ENCODE measurements at regions not wholly inside any gene's neighbourhood (a gene's known extent, or its start where the extent isn't known, plus 50 kb on each side); places are given as distances from the start of the nearest gene placed in this dataset.

DNA sequence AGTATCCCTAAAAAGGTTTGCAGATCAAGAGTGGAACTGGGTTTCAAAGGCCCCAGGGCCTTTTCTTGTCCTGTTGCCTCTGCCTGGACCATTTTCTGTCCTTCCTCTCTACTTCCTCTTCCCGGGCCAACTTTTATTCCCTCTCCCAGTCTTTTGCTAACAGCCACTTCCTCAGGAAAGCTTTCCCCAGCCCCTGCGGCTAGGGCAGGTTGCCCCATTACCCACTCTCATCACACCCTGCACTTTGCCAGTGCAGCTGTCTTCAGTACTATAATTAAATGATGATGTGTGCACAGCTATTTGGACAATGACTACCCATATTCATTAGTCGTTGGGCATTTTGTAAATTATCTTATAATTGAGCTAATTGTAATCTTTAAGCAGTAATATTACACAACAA lies 150.5 kb upstream of the THBS1 start:
- intact Hi-C loops (cut with micrococcal nuclease), result no loop called here

DNA sequence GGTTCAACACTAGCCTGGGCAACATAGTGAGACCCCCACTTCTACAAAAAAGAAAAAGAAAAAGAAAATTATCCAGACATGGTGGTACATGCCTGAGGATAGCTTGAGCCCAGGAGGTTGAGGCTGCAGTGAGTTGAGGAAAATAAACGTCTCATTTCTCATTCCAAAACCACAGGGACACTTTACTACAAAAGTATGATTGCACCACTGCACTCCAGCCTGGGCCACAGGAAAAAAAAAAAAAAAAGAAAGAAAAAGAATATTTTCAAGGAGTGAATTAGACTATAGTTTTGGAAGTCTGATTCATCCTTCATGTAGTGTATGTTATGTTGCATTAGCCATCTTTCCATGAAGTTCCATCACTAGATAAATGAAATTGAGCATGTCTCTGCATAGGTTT lies 149.5 kb upstream of the THBS1 start:
- ATAC-seq, result no peak

More for the DNA sequence above, 150.5 kb upstream of the THBS1 start:
- H3K4me3 Mint-ChIP-seq, result no peak overlapping the region
- ChIA-PET CTCF (no interaction called here), POLR2A (no interaction called here)
- H3K9me3 Mint-ChIP-seq, result peaks cover 0 to 4% (median 0%) of the 10 kb centered on the region in 11 donors
- Histone ChIP-seq H3K36me3 (ENCODE audit: control insufficient read depth in 2 of 3, insufficient read depth in 3 of 3, low read length in 3 of 3) (no peaks in the 10 kb centered on the region), H3K27me3 (ENCODE audit: control insufficient read depth in 2 of 2, insufficient read depth in 2 of 2, low read length in 2 of 2) (no peaks in the 10 kb centered on the region), H3K4me3 (ENCODE audit: low read length) (no peak overlapping the region), H3K4me1 (ENCODE audit: control insufficient read depth in 2 of 2, insufficient read depth in 2 of 2, low read length in 2 of 2) (peaks cover 14 to 15% of the 10 kb centered on the region in 2 donors), H3K27ac (ENCODE audit: low read depth, low read length) (no peak overlapping the region), H3K9me3 (ENCODE audit: control insufficient read depth in 2 of 3, low read length in 3 of 3) (no peaks in the 10 kb centered on the region)
- DNase-seq, result no peak
- peaks cover 0 to 2% (median 0%) of the 10 kb centered on the region in 5 donors for H3K36me3 Mint-ChIP-seq
- no peak overlapping the region for H3K27ac Mint-ChIP-seq
- no peak for ATAC-seq
- peaks cover 24 to 69% (median 57%) of the 10 kb centered on the region in 5 donors for H3K27me3 Mint-ChIP-seq
- H3K4me1 Mint-ChIP-seq, result peaks cover 21 to 37% (median 29%) of the 10 kb centered on the region in 7 donors

DNA sequence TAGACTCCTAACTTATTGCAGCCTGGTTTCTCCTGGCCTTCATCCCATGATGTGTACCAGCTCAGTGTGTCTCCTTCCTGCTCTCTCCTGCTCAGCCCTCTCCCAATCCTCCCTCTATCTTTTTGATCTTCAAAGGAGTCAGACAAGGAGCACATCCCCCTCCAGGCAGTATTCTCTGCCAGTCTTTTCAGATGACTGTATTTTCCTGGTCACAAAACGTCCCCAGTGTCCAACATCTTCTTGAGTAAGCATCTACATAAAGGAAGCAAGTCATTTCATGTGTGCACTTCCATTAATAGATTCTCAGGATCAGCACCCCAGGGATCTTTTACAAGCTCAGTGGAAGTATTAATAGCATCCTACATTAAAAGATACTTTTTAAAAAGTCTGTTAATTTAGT lies 148.9 kb upstream of the THBS1 start:
- POLR2A ChIA-PET, result no interaction called here
- H3K9me3 Mint-ChIP-seq, result no peaks in the 10 kb centered on the region
- DNase-seq, result no peak
- ATAC-seq, result no peak
- Histone ChIP-seq H3K4me1 (ENCODE audit: control insufficient read depth in 2 of 2, insufficient read depth in 2 of 2, low read length in 2 of 2) (peaks cover 8% of the 10 kb centered on the region in 2 donors), H3K27ac (ENCODE audit: low read depth, low read length) (no peak overlapping the region), H3K36me3 (ENCODE audit: control insufficient read depth in 2 of 3, insufficient read depth in 3 of 3, low read length in 3 of 3) (no peaks in the 10 kb centered on the region), H3K9me3 (ENCODE audit: control insufficient read depth in 2 of 3, low read length in 3 of 3) (no peaks in the 10 kb centered on the region), H3K27me3 (ENCODE audit: control insufficient read depth in 2 of 2, insufficient read depth in 2 of 2, low read length in 2 of 2) (no peaks in the 10 kb centered on the region), H3K4me3 (ENCODE audit: low read length) (no peak overlapping the region)
- no peak overlapping the region for H3K27ac Mint-ChIP-seq
- H3K27me3 Mint-ChIP-seq, result peaks cover 28 to 74% (median 64%) of the 10 kb centered on the region in 5 donors
- H3K4me3 Mint-ChIP-seq, result no peak overlapping the region
- CTCF ChIA-PET, result no interaction called here
- no peaks in the 10 kb centered on the region for H3K36me3 Mint-ChIP-seq
- H3K4me1 Mint-ChIP-seq, result peaks cover 14 to 30% (median 23%) of the 10 kb centered on the region in 7 donors
- intact Hi-C loops (cut with micrococcal nuclease), result no loop called here

More for the DNA sequence above, 149.5 kb upstream of the THBS1 start:
- Mint-ChIP-seq H3K36me3 (peaks cover 0 to 2% (median 0%) of the 10 kb centered on the region in 5 donors), H3K27ac (no peak overlapping the region), H3K4me1 (peaks cover 19 to 36% (median 29%) of the 10 kb centered on the region in 7 donors), H3K27me3 (peaks cover 28 to 74% (median 62%) of the 10 kb centered on the region in 5 donors), H3K9me3 (peaks cover 0 to 2% (median 0%) of the 10 kb centered on the region in 11 donors), H3K4me3 (no peak overlapping the region)
- Histone ChIP-seq H3K27me3 (ENCODE audit: control insufficient read depth in 2 of 2, insufficient read depth in 2 of 2, low read length in 2 of 2) (no peaks in the 10 kb centered on the region), H3K27ac (ENCODE audit: low read depth, low read length) (no peak overlapping the region), H3K36me3 (ENCODE audit: control insufficient read depth in 2 of 3, insufficient read depth in 3 of 3, low read length in 3 of 3) (no peaks in the 10 kb centered on the region), H3K4me3 (ENCODE audit: low read length) (no peak overlapping the region), H3K4me1 (ENCODE audit: control insufficient read depth in 2 of 2, insufficient read depth in 2 of 2, low read length in 2 of 2) (peaks cover 14 to 15% of the 10 kb centered on the region in 2 donors), H3K9me3 (ENCODE audit: control insufficient read depth in 2 of 3, low read length in 3 of 3) (no peaks in the 10 kb centered on the region)
- intact Hi-C loops (cut with micrococcal nuclease), result no loop called here
- POLR2A ChIA-PET, result no interaction called here
- no peak for DNase-seq
- CTCF ChIA-PET, result no interaction called here

DNA sequence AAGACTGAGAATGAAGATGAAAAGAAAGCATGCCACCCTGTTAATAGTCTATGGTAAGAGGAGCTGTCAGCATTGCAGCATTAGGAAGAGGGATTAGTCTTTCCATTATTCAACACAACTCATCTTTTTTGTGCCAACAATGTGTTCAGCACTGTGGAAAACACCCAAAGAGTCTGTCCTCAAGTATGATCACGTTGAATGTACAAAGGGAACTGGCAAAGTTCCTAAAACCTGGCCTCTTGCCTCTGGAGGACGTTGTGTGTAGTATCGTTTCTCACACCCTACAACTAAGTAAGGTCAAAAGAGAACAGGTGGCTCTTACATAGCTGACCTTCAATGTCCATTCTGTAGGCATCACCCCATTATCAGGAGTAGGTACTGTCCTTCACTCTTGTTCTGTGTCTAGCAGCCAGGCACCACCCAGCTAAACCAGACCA lies 147.9 kb upstream of the THBS1 start:
- no peaks in the 10 kb centered on the region for H3K27me3 ChIP-seq (ENCODE audit: control insufficient read depth in 2 of 2, insufficient read depth in 2 of 2, low read length in 2 of 2)
- Mint-ChIP-seq H3K27ac (no peak overlapping the region), H3K4me3 (no peak overlapping the region), H3K9me3 (no peaks in the 10 kb centered on the region), H3K4me1 (peaks cover 8 to 21% (median 14%) of the 10 kb centered on the region in 7 donors), H3K27me3 (peaks cover 28 to 79% (median 63%) of the 10 kb centered on the region in 5 donors), H3K36me3 (no peaks in the 10 kb centered on the region)
- intact Hi-C loops (cut with micrococcal nuclease), result no loop called here
- ChIA-PET CTCF (no interaction called here), POLR2A (no interaction called here)
- no peak for ATAC-seq
- no peaks in the 10 kb centered on the region for H3K9me3 ChIP-seq (ENCODE audit: control insufficient read depth in 2 of 3, low read length in 3 of 3)
- no peak overlapping the region for H3K4me3 ChIP-seq (ENCODE audit: low read length)
- no peaks in the 10 kb centered on the region for H3K36me3 ChIP-seq (ENCODE audit: control insufficient read depth in 2 of 3, insufficient read depth in 3 of 3, low read length in 3 of 3)
- no peak for DNase-seq
- peaks cover 0 to 1% of the 10 kb centered on the region in 2 donors for H3K4me1 ChIP-seq (ENCODE audit: control insufficient read depth in 2 of 2, insufficient read depth in 2 of 2, low read length in 2 of 2)
- H3K27ac ChIP-seq (ENCODE audit: low read depth, low read length), result no peak overlapping the region

DNA sequence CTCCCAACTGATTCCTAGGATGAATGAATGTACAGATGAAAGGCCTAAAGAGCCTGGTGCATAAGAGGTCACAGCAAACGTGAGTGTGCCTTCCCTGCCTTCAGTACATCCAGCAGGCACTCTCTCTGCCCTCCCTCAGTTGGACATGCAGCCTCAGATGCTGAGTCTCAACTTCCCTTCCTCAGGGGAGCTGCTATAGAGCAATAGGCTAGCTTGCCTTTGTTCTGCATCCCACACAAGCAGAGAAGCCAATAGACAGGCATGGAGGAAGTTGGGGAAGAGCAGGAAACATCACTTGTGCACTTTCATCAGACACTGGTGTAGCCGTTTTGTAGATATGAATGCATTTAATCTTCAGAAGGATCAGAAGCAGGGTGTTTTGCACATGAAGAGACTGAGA lies 147.5 kb upstream of the THBS1 start:
- Mint-ChIP-seq H3K36me3 (no peaks in the 10 kb centered on the region), H3K27ac (no peak overlapping the region), H3K4me3 (peak overlapping the region in 1 of 10 donors; percentile 9), H3K9me3 (no peaks in the 10 kb centered on the region), H3K27me3 (peaks cover 32 to 80% (median 60%) of the 10 kb centered on the region in 5 donors), H3K4me1 (peaks cover 4 to 16% (median 12%) of the 10 kb centered on the region in 7 donors)
- Histone ChIP-seq H3K4me1 (ENCODE audit: control insufficient read depth in 2 of 2, insufficient read depth in 2 of 2, low read length in 2 of 2) (no peaks in the 10 kb centered on the region), H3K9me3 (ENCODE audit: control insufficient read depth in 2 of 3, low read length in 3 of 3) (no peaks in the 10 kb centered on the region), H3K27ac (ENCODE audit: low read depth, low read length) (no peak overlapping the region), H3K36me3 (ENCODE audit: control insufficient read depth in 2 of 3, insufficient read depth in 3 of 3, low read length in 3 of 3) (no peaks in the 10 kb centered on the region), H3K4me3 (ENCODE audit: low read length) (no peak overlapping the region), H3K27me3 (ENCODE audit: control insufficient read depth in 2 of 2, insufficient read depth in 2 of 2, low read length in 2 of 2) (no peaks in the 10 kb centered on the region)
- intact Hi-C loops (cut with micrococcal nuclease), result no loop called here
- DNase-seq, result no peak
- peak; percentile 27 for ATAC-seq
- ChIA-PET POLR2A (no interaction called here), CTCF (no interaction called here)

DNA sequence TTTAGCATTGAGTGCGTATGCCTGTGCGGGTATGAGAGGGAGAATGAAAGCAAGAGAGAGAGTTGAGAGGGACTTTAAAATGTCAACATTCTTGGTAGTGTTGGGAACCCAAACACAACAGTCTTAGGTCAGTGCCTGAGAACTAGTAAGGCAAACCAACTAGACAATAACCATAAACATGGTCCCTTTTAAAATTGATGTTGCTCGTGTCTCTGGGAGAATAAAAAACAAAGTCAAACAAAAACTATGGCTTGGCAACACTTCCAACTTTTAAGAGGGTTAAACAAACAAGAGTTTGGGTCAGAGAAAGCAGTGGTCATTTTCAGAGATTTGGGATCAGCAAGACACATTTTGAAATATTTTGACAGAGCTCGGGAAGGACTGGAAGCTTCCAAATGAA lies 146.7 kb upstream of the THBS1 start:
- Mint-ChIP-seq H3K9me3 (no peaks in the 10 kb centered on the region), H3K27me3 (peaks cover 32 to 79% (median 60%) of the 10 kb centered on the region in 5 donors)

DNA sequence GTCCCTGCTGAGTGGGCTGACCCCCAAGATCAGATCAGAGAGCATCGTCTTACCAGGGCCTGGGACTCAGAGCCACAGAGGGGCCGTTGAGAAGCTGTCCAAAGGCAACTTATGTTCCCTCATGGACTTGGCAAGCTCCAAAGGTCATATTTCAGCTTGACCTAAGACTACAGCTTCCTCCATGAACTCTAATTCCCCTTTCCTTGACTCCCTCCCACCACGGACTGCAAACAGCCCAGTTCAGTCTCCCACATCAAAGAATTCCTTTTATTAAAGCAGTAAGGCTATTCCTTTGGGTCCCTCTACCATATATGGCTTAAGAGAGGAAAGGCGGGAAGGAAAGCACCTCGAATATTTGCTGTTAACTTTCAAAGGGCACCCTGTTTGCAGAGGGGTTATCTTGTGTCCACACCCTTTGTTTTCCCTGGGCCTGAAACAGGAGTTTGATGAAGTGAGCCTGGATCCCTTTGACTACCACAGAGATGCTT lies 146.1 kb upstream of the THBS1 start:
- DNase-seq (no peak), ATAC-seq (no peak)
- Histone ChIP-seq H3K9me3 (ENCODE audit: control insufficient read depth in 2 of 3, low read length in 3 of 3) (no peaks in the 10 kb centered on the region), H3K27me3 (ENCODE audit: control insufficient read depth in 2 of 2, insufficient read depth in 2 of 2, low read length in 2 of 2) (no peaks in the 10 kb centered on the region), H3K4me3 (ENCODE audit: low read length) (no peak overlapping the region), H3K4me1 (ENCODE audit: control insufficient read depth in 2 of 2, insufficient read depth in 2 of 2, low read length in 2 of 2) (no peaks in the 10 kb centered on the region), H3K36me3 (ENCODE audit: control insufficient read depth in 2 of 3, insufficient read depth in 3 of 3, low read length in 3 of 3) (no peaks in the 10 kb centered on the region), H3K27ac (ENCODE audit: low read depth, low read length) (no peak overlapping the region)
- Mint-ChIP-seq H3K27me3 (peaks cover 30 to 75% (median 59%) of the 10 kb centered on the region in 5 donors), H3K27ac (no peak overlapping the region), H3K4me1 (peaks cover 0 to 8% (median 6%) of the 10 kb centered on the region in 7 donors), H3K9me3 (no peaks in the 10 kb centered on the region), H3K36me3 (no peaks in the 10 kb centered on the region), H3K4me3 (no peak overlapping the region)
- ChIA-PET POLR2A (no interaction called here), CTCF (no interaction called here)
- intact Hi-C loops (cut with micrococcal nuclease), result no loop called here

More for the DNA sequence above, 146.7 kb upstream of the THBS1 start:
- no peaks in the 10 kb centered on the region for H3K4me1 ChIP-seq (ENCODE audit: control insufficient read depth in 2 of 2, insufficient read depth in 2 of 2, low read length in 2 of 2)
- H3K4me3 ChIP-seq (ENCODE audit: low read length), result no peak overlapping the region
- POLR2A ChIA-PET, result no interaction called here
- no peaks in the 10 kb centered on the region for H3K36me3 Mint-ChIP-seq
- H3K27ac Mint-ChIP-seq, result no peak overlapping the region
- no peak for DNase-seq
- intact Hi-C loops (cut with micrococcal nuclease), result no loop called here
- H3K27me3 ChIP-seq (ENCODE audit: control insufficient read depth in 2 of 2, insufficient read depth in 2 of 2, low read length in 2 of 2), result no peaks in the 10 kb centered on the region
- CTCF ChIA-PET, result no interaction called here
- H3K36me3 ChIP-seq (ENCODE audit: control insufficient read depth in 2 of 3, insufficient read depth in 3 of 3, low read length in 3 of 3), result no peaks in the 10 kb centered on the region
- no peak for ATAC-seq
- H3K4me1 Mint-ChIP-seq, result peaks cover 1 to 9% (median 6%) of the 10 kb centered on the region in 7 donors
- H3K9me3 ChIP-seq (ENCODE audit: control insufficient read depth in 2 of 3, low read length in 3 of 3), result no peaks in the 10 kb centered on the region
- H3K27ac ChIP-seq (ENCODE audit: low read depth, low read length), result no peak overlapping the region
- H3K4me3 Mint-ChIP-seq, result no peak overlapping the region
